Spleen (tissue), 11 donors: ENCODE measurements at regions not wholly inside any gene's neighbourhood (a gene's known extent, or its start where the extent isn't known, plus 50 kb on each side); places are given as distances from the start of the nearest gene placed in this dataset.

Experiments
- DNase-seq: peaks from one replicate; pipeline ENCODE4 v3.0.0-alpha.2; 2020
- H3K27ac ChIP-seq, 8 donors: fragments of 200-600 bp; sonication (generic) in 7 of 8; 1 replicate in 4 of 8; 2 replicates in 4 of 8; pipeline versions ENCODE4 v1.5.0 to v1.8.0; 2016 to 2021; ENCODE audit warnings: inconsistent platforms in 4 of 8, mild to moderate bottlenecking in 4 of 8, moderate library complexity in 1 of 8
- H3K27me3 ChIP-seq, 7 donors: fragments of 200-600 bp; sonication (generic) in 6 of 7; replicated peaks in 1 of 7; 1 replicate in 4 of 7; 2 replicates in 3 of 7; pipeline versions ENCODE4 v1.5.0 to v1.8.0; 2016 to 2021; ENCODE audit warnings: inconsistent platforms in 3 of 7, mild to moderate bottlenecking in 1 of 7
- H3K36me3 ChIP-seq, 6 donors: fragments of 200-600 bp; sonication (generic) in 5 of 6; 1 replicate in 4 of 6; 2 replicates in 2 of 6; pipeline versions ENCODE4 v1.5.0 to v1.8.0; 2016 to 2021; ENCODE audit warnings: inconsistent platforms in 2 of 6
- H3K4me1 ChIP-seq, 6 donors: fragments of 200-600 bp; sonication (generic) in 5 of 6; 1 replicate in 3 of 6; 2 replicates in 3 of 6; pipeline versions ENCODE4 v1.5.0 to v1.8.0; 2016 to 2021; ENCODE audit warnings: inconsistent platforms in 3 of 6
- H3K4me3 ChIP-seq, 8 donors: fragments of 200-600 bp; sonication (generic) in 7 of 8; 1 replicate in 4 of 8; 2 replicates in 4 of 8; pipeline versions ENCODE4 v1.5.0 to v1.8.0; 2016 to 2021; ENCODE audit warnings: inconsistent platforms in 4 of 8, mild to moderate bottlenecking in 4 of 8, moderate library complexity in 2 of 8
- H3K9me3 ChIP-seq, 8 donors: fragments of 200-600 bp; sonication (generic) in 7 of 8; 1 replicate in 4 of 8; 2 replicates in 4 of 8; pipeline versions ENCODE4 v1.5.0 to v1.8.0; 2016 to 2021; ENCODE audit warnings: inconsistent platforms in 4 of 8
- POLR2A ChIP-seq, 3 donors: fragments of 450-650 bp; IDR thresholded peaks; one replicate each; pipeline ENCODE4 v1.5.1; 2017; ENCODE audit warnings: antibody characterized with exemption in 3 of 3, mild to moderate bottlenecking in 1 of 3
- POLR2AphosphoS5 ChIP-seq, 3 donors: sonication (generic); formaldehyde crosslinking; IDR thresholded peaks; one replicate each; pipeline ENCODE4 v1.5.1; 2017; ENCODE audit warnings: antibody characterized with exemption in 3 of 3
- WGBS, 5 donors: extraction: QIAGEN DNeasy Blood & Tissue Kit in 3 of 5; methylation state at CpG; one replicate each; pipeline versions ENCODE4 v1.1.5 to v1.1.7; 2013 to 2018; 5-methylcytosine and 5-hydroxymethylcytosine counted together
- intact Hi-C: fragments of 100-400 bp; cut with DNase I; formaldehyde crosslinking; loops from one replicate; pipeline ENCODE4 v1.15.0; 2023; ENCODE audit warnings: low total_unique reads
- TF ChIP-seq, protein P1 (sequence below), 11 experiments: fragments of 200-600 bp in 7 of 11; fragments of 450-650 bp in 4 of 11; sonication (generic) in 4 of 11; IDR thresholded peaks in 8 of 11; conservative IDR thresholded peaks in 3 of 11; 1 replicate in 7 of 11; 2 replicates in 4 of 11; pipeline versions ENCODE4 v1.4.0 to v1.8.0; 2016 to 2021; ENCODE audit warnings: antibody characterized with exemption in 11 of 11, inconsistent platforms in 4 of 11, mild to moderate bottlenecking in 1 of 11
- donor health status: healthy with polysubstance abuse.
- donor health status: DM: no; HTN: no; CAD: no; lungs with moderate emphysema.
- donor health status: DM: no; HTN: no; CAD: no.
- donor health status: Bipolar disorder and iron deficiency.
- donor health status: healthy.
- donor health status: DM: no; HTN: no; CAD: no.
- donor health status: DM: yes; HTN: yes; CAD: no.

GRCh38 chr5:96142786-96143434 is 181.3 kb upstream of the ELL2 start:
- Histone ChIP-seq H3K36me3 (no peaks in the 10 kb centered on the region), H3K27ac (no peak overlapping the region), H3K27me3 (no peaks in the 10 kb centered on the region), H3K4me1 (no peaks in the 10 kb centered on the region), H3K9me3 (no peaks in the 10 kb centered on the region), H3K4me3 (no peak overlapping the region)
- 78 to 98% (median 94%) methylated on average over 3 of the region's 3 CpGs for WGBS, 5 donors
- TF ChIP-seq POLR2AphosphoS5 (IDR thresholded peaks at IDR 0.05) = no peak
- TF ChIP-seq, protein P1, sequence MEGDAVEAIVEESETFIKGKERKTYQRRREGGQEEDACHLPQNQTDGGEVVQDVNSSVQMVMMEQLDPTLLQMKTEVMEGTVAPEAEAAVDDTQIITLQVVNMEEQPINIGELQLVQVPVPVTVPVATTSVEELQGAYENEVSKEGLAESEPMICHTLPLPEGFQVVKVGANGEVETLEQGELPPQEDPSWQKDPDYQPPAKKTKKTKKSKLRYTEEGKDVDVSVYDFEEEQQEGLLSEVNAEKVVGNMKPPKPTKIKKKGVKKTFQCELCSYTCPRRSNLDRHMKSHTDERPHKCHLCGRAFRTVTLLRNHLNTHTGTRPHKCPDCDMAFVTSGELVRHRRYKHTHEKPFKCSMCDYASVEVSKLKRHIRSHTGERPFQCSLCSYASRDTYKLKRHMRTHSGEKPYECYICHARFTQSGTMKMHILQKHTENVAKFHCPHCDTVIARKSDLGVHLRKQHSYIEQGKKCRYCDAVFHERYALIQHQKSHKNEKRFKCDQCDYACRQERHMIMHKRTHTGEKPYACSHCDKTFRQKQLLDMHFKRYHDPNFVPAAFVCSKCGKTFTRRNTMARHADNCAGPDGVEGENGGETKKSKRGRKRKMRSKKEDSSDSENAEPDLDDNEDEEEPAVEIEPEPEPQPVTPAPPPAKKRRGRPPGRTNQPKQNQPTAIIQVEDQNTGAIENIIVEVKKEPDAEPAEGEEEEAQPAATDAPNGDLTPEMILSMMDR (IDR thresholded peaks at IDR 0.05 in 8 of 11, conservative IDR thresholded peaks at IDR 0.05 in 3 of 11) = no peak
- TF ChIP-seq POLR2A (IDR thresholded peaks at IDR 0.05) = no peak
- no peak for DNase-seq
- intact Hi-C loops = no loop called here

GRCh38 chr5:96142184-96142781 is 180.6 kb upstream of the ELL2 start:
- no peaks in the 10 kb centered on the region for H3K36me3 ChIP-seq
- WGBS, 5 donors = 80 to 92% (median 92%) methylated on average over 5 of the region's 5 CpGs
- H3K27me3 ChIP-seq = no peaks in the 10 kb centered on the region
- no peak overlapping the region for H3K4me3 ChIP-seq
- no peak overlapping the region for H3K27ac ChIP-seq
- no peaks in the 10 kb centered on the region for H3K9me3 ChIP-seq
- TF ChIP-seq, protein P1 (IDR thresholded peaks at IDR 0.05 in 8 of 11, conservative IDR thresholded peaks at IDR 0.05 in 3 of 11) = no peak
- TF ChIP-seq POLR2AphosphoS5 (IDR thresholded peaks at IDR 0.05) = no peak
- TF ChIP-seq POLR2A (IDR thresholded peaks at IDR 0.05) = no peak
- no peaks in the 10 kb centered on the region for H3K4me1 ChIP-seq
- DNase-seq = no peak
- intact Hi-C loops = no loop called here

DNA sequence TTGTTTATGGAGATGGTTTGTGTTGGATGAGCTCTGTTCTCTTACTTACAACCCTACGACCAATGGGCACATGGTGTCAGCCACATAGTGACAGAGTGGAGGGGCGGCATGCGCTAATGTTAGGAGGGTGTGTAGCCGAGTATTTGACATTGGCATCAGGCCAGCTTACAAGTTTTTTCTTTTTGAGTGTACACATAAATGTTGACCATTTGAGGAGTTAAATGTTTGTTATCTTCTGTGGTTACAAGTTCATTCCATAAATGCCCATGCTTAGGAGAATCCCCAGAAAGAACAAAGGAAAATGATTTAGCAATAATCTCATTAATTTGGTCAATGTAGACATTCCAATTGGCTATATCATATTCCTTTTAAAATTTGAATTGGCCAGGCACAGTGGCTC is 180.1 kb upstream of the ELL2 start:
- 70 to 90% (median 87%) methylated on average over 4 of the region's 4 CpGs for WGBS, 5 donors
- H3K36me3 ChIP-seq = no peaks in the 10 kb centered on the region
- no peaks in the 10 kb centered on the region for H3K27me3 ChIP-seq
- intact Hi-C loops = no loop called here
- DNase-seq = no peak
- H3K9me3 ChIP-seq = no peaks in the 10 kb centered on the region
- TF ChIP-seq POLR2A (IDR thresholded peaks at IDR 0.05) (no peak), POLR2AphosphoS5 (IDR thresholded peaks at IDR 0.05) (no peak)
- TF ChIP-seq, protein P1 (IDR thresholded peaks at IDR 0.05 in 8 of 11, conservative IDR thresholded peaks at IDR 0.05 in 3 of 11) = no peak
- H3K27ac ChIP-seq = no peak overlapping the region
- H3K4me3 ChIP-seq = no peak overlapping the region
- H3K4me1 ChIP-seq = no peaks in the 10 kb centered on the region

- intact Hi-C loops = no loop called here
- H3K4me3 ChIP-seq = no peak overlapping the region
- no peak overlapping the region for H3K27ac ChIP-seq
- DNase-seq = no peak
- no peaks in the 10 kb centered on the region for H3K27me3 ChIP-seq
- TF ChIP-seq, protein P1 (IDR thresholded peaks at IDR 0.05 in 8 of 11, conservative IDR thresholded peaks at IDR 0.05 in 3 of 11) = no peak
- TF ChIP-seq POLR2A (IDR thresholded peaks at IDR 0.05) (no peak), POLR2AphosphoS5 (IDR thresholded peaks at IDR 0.05) (no peak)
- no peaks in the 10 kb centered on the region for H3K4me1 ChIP-seq
- WGBS, 5 donors = 79 to 93% (median 89%) methylated on average over 2 of the region's 2 CpGs
- H3K9me3 ChIP-seq = no peaks in the 10 kb centered on the region
- H3K36me3 ChIP-seq = no peaks in the 10 kb centered on the region
These were observed 178.8 kb upstream of the ELL2 start for GRCh38 chr5:96140496-96140895.
